HEK293 (cell line): ENCODE measurements at regions not wholly inside any gene's neighbourhood (a gene's known extent, or its start where the extent isn't known, plus 50 kb on each side); places are given as distances from the start of the nearest gene placed in this dataset.

ENCODE experiments used
- CTCF ChIA-PET: fragments of 350-600 bp; formaldehyde crosslinking; extraction: SDS; loops from one replicate; lab custom pipeline; 2021; ENCODE audit warnings: antibody characterized with exemption; lab: Yijun Ruan, JAX
- POLR2A ChIA-PET: fragments of 300-600 bp; formaldehyde crosslinking; extraction: SDS; loops from one replicate; lab custom pipeline; 2020; ENCODE audit warnings: antibody characterized with exemption, inconsistent platforms; lab: Yijun Ruan, JAX
- H3K27ac ChIP-seq: fragments of 200-500 bp; sonication (Bioruptor generic); 2 replicates; pipeline ENCODE4 v1.5.1; 2014; ENCODE audit warnings: low read depth, low read length, control low read depth, inconsistent platforms; ENCODE audit errors: extremely low read depth
- H3K36me3 ChIP-seq, 2 experiments: fragments of 200-500 bp in 1 of 2; sonication (Bioruptor generic) in 1 of 2; 1 replicate in 1 of 2; 2 replicates in 1 of 2; pipeline ENCODE4 v1.5.1; 2014 to 2017; ENCODE audit warnings: inconsistent platforms in 2 of 2, low read length in 2 of 2; ENCODE audit not compliant: control insufficient read depth in 2 of 2, insufficient read depth in 1 of 2
- H3K4me1 ChIP-seq: fragments of 200-500 bp; sonication (Bioruptor generic); 2 replicates; pipeline ENCODE4 v1.5.1; 2014; ENCODE audit warnings: mild to moderate bottlenecking, low read length, inconsistent platforms; ENCODE audit not compliant: control insufficient read depth, insufficient read depth
- H3K4me3 ChIP-seq: 2 replicates; pipeline ENCODE4 v1.5.1; 2011; ENCODE audit warnings: low read depth, mild to moderate bottlenecking, control low read depth, low read length, moderate library complexity
- H3K9me3 ChIP-seq: fragments of 200-500 bp; sonication (Bioruptor generic); 2 replicates; pipeline ENCODE4 v1.5.1; 2014; ENCODE audit warnings: low read depth, low read length, inconsistent platforms; ENCODE audit not compliant: control insufficient read depth, insufficient read depth
- OSR2 ChIP-seq: fragments of 450-650 bp; formaldehyde crosslinking; IDR thresholded peaks from 2 replicates; pipeline ENCODE4 v1.5.1; 2016; ENCODE audit warnings: missing biosample characterization, missing genetic modification characterization
- ZBTB48 ChIP-seq: fragments of 450-650 bp; formaldehyde crosslinking; IDR thresholded peaks from 2 replicates; pipeline ENCODE4 v1.5.1; 2016; ENCODE audit warnings: missing biosample characterization, missing genetic modification characterization
- ZNF174 ChIP-seq: fragments of 450-650 bp; formaldehyde crosslinking; IDR thresholded peaks from 2 replicates; pipeline ENCODE4 v1.5.0; 2017; ENCODE audit warnings: missing biosample characterization, mild to moderate bottlenecking, missing genetic modification characterization
- ZNF24 ChIP-seq: fragments of 450-650 bp; formaldehyde crosslinking; IDR thresholded peaks from 2 replicates; pipeline ENCODE4 v1.5.1; 2016; ENCODE audit warnings: missing biosample characterization, missing genetic modification characterization
- ZNF248 ChIP-seq: fragments of 450-650 bp; formaldehyde crosslinking; IDR thresholded peaks from 2 replicates; pipeline ENCODE4 v1.5.1; 2017; ENCODE audit warnings: missing biosample characterization, missing genetic modification characterization
- ZNF266 ChIP-seq: fragments of 450-650 bp; formaldehyde crosslinking; IDR thresholded peaks from 2 replicates; pipeline ENCODE4 v1.5.1; 2016; ENCODE audit warnings: missing biosample characterization, missing genetic modification characterization, low read depth
- ZNF623 ChIP-seq: fragments of 450-650 bp; formaldehyde crosslinking; IDR thresholded peaks from 2 replicates; pipeline ENCODE4 v1.5.1; 2016; ENCODE audit warnings: missing biosample characterization, missing genetic modification characterization
- ZNF777 ChIP-seq: fragments of 450-650 bp; formaldehyde crosslinking; IDR thresholded peaks from 2 replicates; pipeline ENCODE4 v1.5.1; 2017; ENCODE audit warnings: missing biosample characterization, missing genetic modification characterization, borderline replicate concordance
- ZSCAN23 ChIP-seq: fragments of 450-650 bp; formaldehyde crosslinking; IDR thresholded peaks from 2 replicates; pipeline ENCODE4 v1.5.1; 2016; ENCODE audit warnings: missing biosample characterization, missing genetic modification characterization
- TF ChIP-seq, protein P1 (sequence below): fragments of 450-650 bp; formaldehyde crosslinking; IDR thresholded peaks from 2 replicates; pipeline ENCODE4 v1.5.1; 2016; ENCODE audit warnings: missing biosample characterization, missing genetic modification characterization, borderline replicate concordance
- TF ChIP-seq, protein P2 (sequence below): fragments of 450-650 bp; formaldehyde crosslinking; IDR thresholded peaks from 2 replicates; pipeline ENCODE4 v1.5.1; 2016; ENCODE audit warnings: missing biosample characterization, missing genetic modification characterization
- TF ChIP-seq, protein P3 (sequence below): fragments of 450-650 bp; formaldehyde crosslinking; IDR thresholded peaks from 2 replicates; pipeline ENCODE4 v1.5.1; 2016; ENCODE audit warnings: missing biosample characterization, missing genetic modification characterization
- TF ChIP-seq, protein P4 (sequence below): fragments of 450-650 bp; formaldehyde crosslinking; IDR thresholded peaks from 2 replicates; pipeline ENCODE4 v1.5.1; 2016; ENCODE audit warnings: missing biosample characterization, missing genetic modification characterization
- TF ChIP-seq, protein P5 (sequence below): fragments of 450-650 bp; formaldehyde crosslinking; IDR thresholded peaks from 2 replicates; pipeline ENCODE4 v1.5.1; 2016; ENCODE audit warnings: missing biosample characterization, missing genetic modification characterization

DNA sequence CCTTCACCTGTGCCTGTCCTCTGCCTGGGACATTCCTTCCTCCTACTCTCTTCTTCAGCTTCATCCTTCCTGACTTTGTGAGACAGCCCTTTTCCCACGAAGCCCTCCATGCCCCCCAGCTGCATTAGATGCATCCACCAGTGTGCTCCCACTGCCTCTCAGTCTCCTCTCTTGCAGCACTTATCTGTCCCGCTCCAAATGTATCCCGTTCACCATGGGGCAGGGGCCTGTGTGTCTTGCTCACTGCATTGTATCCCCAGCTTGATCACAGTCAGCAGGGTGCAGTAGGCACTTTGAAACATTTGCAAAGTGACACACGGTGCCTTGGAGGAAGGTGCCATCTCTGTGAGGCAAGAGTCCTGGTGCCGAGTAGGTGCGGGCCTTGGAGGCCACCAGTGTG, 104.0 kb downstream of the SLC25A47 start (continued):
- TF ChIP-seq, protein P1, sequence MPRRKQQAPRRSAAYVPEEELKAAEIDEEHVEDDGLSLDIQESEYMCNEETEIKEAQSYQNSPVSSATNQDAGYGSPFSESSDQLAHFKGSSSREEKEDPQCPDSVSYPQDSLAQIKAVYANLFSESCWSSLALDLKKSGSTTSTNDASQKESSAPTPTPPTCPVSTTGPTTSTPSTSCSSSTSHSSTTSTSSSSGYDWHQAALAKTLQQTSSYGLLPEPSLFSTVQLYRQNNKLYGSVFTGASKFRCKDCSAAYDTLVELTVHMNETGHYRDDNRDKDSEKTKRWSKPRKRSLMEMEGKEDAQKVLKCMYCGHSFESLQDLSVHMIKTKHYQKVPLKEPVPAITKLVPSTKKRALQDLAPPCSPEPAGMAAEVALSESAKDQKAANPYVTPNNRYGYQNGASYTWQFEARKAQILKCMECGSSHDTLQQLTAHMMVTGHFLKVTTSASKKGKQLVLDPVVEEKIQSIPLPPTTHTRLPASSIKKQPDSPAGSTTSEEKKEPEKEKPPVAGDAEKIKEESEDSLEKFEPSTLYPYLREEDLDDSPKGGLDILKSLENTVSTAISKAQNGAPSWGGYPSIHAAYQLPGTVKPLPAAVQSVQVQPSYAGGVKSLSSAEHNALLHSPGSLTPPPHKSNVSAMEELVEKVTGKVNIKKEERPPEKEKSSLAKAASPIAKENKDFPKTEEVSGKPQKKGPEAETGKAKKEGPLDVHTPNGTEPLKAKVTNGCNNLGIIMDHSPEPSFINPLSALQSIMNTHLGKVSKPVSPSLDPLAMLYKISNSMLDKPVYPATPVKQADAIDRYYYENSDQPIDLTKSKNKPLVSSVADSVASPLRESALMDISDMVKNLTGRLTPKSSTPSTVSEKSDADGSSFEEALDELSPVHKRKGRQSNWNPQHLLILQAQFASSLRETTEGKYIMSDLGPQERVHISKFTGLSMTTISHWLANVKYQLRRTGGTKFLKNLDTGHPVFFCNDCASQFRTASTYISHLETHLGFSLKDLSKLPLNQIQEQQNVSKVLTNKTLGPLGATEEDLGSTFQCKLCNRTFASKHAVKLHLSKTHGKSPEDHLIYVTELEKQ (tag by site-specific recombination), result no peak
- TF ChIP-seq ZBTB48 (tag by site-specific recombination) (no peak), OSR2 (tag by site-specific recombination) (no peak), ZNF777 (no peak), ZSCAN23 (tag by site-specific recombination) (no peak), ZNF623 (tag by site-specific recombination) (no peak)
- TF ChIP-seq, protein P2, sequence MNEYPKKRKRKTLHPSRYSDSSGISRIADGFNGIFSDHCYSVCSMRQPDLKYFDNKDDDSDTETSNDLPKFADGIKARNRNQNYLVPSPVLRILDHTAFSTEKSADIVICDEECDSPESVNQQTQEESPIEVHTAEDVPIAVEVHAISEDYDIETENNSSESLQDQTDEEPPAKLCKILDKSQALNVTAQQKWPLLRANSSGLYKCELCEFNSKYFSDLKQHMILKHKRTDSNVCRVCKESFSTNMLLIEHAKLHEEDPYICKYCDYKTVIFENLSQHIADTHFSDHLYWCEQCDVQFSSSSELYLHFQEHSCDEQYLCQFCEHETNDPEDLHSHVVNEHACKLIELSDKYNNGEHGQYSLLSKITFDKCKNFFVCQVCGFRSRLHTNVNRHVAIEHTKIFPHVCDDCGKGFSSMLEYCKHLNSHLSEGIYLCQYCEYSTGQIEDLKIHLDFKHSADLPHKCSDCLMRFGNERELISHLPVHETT, result no peak

DNA sequence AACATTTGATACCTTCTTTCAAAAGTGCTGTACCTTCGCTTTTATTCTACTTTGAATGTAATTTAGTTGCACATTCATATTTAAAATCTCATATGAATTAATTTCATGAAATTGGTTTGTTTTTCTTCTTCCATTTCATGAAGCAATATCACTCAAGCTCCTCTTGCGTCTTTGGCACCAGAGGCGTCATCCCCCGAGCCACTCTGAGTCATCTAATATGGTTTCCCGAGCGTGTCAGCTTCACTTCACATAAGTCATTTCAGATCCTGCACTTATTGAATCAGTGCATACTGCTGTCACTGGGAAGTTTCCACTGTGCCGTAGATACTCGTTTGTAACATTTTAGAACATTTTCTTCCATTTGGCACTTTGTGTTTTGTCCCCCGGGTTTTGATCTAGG, 105.6 kb downstream of the SLC25A47 start:
- ChIA-PET POLR2A (no interaction called here), CTCF (interaction anchor here (1.0 to 1.2 kb wide), 2 partner anchors 11 kb away, joined by 4 read pairs; no protein-coding TSS in a partner anchor)
- Histone ChIP-seq H3K4me3 (no peak overlapping the region), H3K27ac (no peak overlapping the region), H3K4me1 (no peaks in the 10 kb centered on the region), H3K9me3 (no peaks in the 10 kb centered on the region), H3K36me3 (no peaks in the 10 kb centered on the region)
- TF ChIP-seq ZNF24 (tag by site-specific recombination) (no peak), ZNF248 (tag by site-specific recombination) (no peak)

DNA sequence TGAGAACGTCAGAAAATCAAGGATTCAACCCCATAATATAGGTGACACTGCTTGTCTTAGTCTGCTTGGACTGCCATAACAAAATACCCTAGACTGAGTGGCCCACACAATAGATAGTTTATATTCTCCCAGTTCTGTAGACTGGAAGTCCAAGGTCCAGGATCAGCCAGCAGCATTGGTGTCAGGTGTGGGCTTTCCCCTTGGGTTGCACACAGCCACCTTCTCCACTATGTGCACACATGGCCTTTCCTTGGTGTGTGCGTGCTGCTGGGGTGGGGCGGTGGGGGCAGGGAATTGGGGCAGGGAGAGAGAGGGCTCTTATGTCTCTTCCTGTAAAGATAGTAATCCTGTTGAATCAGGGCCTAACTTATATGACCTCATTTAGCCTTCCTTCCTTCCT, 106.4 kb downstream of the SLC25A47 start:
- no peaks in the 10 kb centered on the region for H3K36me3 ChIP-seq
- no peaks in the 10 kb centered on the region for H3K4me1 ChIP-seq
- no peak overlapping the region for H3K27ac ChIP-seq
- H3K4me3 ChIP-seq, result no peak overlapping the region
- H3K9me3 ChIP-seq, result no peaks in the 10 kb centered on the region
- CTCF ChIA-PET, result interaction anchor here (1.0 to 1.2 kb wide), 3 partner anchors 10 to 12 kb away, joined by 4 to 5 read pairs (median 4); no protein-coding TSS in a partner anchor
- POLR2A ChIA-PET, result no interaction called here
- TF ChIP-seq, protein P3, sequence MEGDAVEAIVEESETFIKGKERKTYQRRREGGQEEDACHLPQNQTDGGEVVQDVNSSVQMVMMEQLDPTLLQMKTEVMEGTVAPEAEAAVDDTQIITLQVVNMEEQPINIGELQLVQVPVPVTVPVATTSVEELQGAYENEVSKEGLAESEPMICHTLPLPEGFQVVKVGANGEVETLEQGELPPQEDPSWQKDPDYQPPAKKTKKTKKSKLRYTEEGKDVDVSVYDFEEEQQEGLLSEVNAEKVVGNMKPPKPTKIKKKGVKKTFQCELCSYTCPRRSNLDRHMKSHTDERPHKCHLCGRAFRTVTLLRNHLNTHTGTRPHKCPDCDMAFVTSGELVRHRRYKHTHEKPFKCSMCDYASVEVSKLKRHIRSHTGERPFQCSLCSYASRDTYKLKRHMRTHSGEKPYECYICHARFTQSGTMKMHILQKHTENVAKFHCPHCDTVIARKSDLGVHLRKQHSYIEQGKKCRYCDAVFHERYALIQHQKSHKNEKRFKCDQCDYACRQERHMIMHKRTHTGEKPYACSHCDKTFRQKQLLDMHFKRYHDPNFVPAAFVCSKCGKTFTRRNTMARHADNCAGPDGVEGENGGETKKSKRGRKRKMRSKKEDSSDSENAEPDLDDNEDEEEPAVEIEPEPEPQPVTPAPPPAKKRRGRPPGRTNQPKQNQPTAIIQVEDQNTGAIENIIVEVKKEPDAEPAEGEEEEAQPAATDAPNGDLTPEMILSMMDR (tag by site-specific recombination), result no peak
- no peak for TF ChIP-seq ZNF266 (tag by site-specific recombination)
- TF ChIP-seq, protein P4, sequence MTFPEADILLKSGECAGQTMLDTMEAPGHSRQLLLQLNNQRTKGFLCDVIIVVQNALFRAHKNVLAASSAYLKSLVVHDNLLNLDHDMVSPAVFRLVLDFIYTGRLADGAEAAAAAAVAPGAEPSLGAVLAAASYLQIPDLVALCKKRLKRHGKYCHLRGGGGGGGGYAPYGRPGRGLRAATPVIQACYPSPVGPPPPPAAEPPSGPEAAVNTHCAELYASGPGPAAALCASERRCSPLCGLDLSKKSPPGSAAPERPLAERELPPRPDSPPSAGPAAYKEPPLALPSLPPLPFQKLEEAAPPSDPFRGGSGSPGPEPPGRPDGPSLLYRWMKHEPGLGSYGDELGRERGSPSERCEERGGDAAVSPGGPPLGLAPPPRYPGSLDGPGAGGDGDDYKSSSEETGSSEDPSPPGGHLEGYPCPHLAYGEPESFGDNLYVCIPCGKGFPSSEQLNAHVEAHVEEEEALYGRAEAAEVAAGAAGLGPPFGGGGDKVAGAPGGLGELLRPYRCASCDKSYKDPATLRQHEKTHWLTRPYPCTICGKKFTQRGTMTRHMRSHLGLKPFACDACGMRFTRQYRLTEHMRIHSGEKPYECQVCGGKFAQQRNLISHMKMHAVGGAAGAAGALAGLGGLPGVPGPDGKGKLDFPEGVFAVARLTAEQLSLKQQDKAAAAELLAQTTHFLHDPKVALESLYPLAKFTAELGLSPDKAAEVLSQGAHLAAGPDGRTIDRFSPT (tag by site-specific recombination), result no peak
- TF ChIP-seq, protein P1 (tag by site-specific recombination), result no peak
- TF ChIP-seq ZNF174 (tag by site-specific recombination), result no peak
- TF ChIP-seq, protein P5, sequence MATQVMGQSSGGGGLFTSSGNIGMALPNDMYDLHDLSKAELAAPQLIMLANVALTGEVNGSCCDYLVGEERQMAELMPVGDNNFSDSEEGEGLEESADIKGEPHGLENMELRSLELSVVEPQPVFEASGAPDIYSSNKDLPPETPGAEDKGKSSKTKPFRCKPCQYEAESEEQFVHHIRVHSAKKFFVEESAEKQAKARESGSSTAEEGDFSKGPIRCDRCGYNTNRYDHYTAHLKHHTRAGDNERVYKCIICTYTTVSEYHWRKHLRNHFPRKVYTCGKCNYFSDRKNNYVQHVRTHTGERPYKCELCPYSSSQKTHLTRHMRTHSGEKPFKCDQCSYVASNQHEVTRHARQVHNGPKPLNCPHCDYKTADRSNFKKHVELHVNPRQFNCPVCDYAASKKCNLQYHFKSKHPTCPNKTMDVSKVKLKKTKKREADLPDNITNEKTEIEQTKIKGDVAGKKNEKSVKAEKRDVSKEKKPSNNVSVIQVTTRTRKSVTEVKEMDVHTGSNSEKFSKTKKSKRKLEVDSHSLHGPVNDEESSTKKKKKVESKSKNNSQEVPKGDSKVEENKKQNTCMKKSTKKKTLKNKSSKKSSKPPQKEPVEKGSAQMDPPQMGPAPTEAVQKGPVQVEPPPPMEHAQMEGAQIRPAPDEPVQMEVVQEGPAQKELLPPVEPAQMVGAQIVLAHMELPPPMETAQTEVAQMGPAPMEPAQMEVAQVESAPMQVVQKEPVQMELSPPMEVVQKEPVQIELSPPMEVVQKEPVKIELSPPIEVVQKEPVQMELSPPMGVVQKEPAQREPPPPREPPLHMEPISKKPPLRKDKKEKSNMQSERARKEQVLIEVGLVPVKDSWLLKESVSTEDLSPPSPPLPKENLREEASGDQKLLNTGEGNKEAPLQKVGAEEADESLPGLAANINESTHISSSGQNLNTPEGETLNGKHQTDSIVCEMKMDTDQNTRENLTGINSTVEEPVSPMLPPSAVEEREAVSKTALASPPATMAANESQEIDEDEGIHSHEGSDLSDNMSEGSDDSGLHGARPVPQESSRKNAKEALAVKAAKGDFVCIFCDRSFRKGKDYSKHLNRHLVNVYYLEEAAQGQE, result no peak
